HG03103 (cell line): ENCODE measurements at regions not wholly inside any gene's neighbourhood (a gene's known extent, or its start where the extent isn't known, plus 50 kb on each side); places are given as distances from the start of the nearest gene placed in this dataset.

ENCODE experiments used
- ATAC-seq: cut with Tn5 transposase; IDR thresholded peaks from one replicate; pipeline ENCODE4 v1.9.1; 2021; ENCODE audit warnings: low read depth; ENCODE audit not compliant: unreplicated experiment

DNA sequence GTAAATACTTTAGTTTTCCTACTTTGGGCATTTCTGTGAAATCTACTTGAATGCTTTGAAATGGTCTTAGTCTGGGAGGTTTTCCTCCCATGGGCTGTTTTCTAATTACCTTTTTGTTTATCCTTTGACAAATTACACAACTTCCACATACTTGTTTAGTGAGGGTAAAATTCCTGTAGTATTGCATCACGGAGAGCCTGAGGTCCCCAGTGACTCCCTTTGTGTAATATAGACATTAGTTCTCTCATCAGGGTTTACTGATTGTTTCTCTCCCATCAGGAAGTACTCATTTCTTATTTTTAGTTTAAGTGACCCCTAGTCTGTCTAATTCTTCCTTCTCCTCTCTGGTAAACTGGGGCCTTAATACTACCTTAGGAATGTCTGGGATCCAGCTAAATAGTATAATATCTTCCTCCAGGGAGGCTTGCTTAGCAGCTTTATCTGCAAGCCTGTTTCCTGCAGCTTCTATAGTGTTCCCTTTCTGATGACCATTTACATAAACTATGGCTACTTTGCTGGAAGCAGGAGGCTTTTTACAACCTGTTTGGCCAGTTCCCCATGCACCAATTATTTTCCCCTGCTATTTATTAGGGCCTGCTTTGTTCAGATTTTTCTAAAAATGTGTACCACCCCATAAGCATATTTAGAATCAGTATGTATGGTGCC is 87.2 kb upstream of the XCR1 start:
- ATAC-seq = no peak

DNA sequence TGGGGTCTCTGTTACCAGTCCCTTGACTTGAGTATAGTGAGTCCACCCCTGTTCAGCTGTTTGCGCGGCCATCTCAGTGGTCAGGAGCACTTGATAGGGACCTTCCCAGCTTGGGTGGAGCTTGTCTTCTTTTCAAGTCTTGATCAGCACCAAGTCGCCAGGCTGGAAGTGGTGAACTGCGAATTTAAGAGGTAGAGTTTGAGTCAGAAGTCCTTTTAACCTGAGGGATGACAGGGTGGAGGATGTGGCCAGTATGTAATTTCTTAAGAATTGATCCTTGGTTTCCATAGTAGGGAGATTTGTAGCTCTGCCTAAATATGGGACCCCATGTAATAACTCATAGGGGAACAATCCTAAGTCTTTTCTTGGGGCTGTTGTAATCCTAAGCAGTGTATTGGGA is 86.3 kb upstream of the XCR1 start:
- ATAC-seq = no peak

DNA sequence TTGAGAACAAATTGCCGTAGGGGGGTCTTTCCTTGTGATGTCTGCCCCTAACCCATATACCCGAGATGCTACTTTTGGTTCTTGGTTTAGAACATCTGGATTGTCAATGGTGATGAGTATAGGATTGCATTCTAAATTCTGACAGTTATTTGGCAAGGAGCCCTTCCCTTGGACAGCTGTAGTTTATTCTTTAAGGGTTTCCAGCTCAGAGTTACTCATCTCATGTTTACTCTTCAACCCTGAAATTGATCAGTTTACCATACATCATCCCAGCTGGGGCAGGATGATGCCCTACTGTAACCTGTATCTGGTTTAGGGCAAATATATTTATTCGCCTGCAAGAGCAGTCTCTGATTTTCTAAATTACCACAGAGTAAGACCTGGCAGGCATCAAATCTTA is 85.7 kb upstream of the XCR1 start:
- ATAC-seq = no peak

DNA sequence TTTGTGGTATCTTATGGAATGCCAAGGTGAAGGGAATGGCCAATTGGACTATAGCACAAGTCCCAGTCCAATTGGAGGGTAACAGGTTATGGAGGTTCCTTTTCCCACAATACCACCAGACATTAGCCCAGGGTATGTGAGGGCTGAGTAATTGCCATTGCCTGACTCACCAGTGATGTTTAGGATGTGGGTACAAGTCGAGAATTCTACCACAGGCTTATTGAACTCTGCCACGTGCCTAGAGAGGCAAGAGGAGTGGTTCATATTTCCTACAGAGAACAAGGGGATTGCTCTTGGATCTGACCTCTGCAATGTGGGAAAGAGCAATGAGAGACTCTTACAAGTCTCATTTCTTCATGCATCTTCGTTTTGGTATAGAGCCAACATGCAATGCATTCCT is 85.0 kb upstream of the XCR1 start:
- ATAC-seq = no peak

DNA sequence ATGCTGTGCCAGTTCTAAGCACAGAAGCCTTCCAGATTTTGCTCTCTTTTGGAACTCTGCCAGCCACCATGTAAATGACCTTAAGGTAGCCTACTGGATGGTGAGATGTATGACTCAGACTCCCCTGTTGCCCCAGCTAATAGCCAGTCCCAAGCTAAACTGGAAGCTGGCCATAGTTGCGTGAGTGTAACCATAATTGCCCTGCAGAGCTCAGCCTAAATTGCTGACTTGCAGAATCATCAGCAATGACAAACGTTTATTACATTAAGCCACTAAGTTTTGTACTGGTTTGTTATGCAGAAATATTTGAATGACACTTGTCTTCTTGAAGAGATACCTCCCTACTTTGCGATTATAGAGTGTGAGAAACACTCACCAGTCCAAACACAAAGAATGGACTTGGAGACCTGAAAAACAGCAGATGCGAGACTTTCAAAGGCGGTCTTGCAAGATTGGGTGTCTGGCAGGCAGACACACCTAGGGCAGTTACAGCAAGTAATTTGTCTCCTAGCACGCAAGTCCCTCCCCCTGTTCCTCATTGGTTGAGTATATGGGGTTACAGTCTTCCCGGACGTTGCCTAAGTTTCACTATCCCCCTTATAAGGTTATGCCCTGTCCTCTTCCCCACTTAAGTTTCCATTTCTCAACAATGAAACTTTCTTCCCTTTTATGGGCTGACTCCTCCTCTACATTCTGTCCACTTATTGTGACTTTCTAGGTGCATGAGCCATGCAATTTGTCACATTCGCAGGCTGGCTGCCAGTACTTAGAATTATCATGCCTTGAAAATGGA is 83.6 kb upstream of the XCR1 start:
- ATAC-seq = no peak

DNA sequence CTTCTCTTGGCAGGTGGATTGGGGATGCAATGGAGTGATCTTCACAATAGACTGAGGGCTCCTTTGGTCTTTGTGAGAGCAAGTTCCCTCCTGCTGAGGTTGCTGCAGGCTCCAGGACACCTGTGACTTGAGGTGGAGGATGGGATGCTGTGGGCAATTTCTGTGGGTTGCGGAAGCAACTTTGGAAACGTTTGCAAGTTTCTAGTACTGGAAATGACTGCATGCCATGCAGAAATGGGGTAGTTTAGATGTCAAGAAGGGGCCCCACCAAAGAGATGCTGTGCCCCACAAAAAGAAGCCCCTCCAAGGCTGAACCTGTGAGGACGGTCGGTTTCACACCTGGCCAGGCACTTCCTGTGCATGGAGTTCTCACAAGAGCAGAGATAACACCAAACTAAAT is 80.4 kb upstream of the XCR1 start:
- no peak for ATAC-seq

DNA sequence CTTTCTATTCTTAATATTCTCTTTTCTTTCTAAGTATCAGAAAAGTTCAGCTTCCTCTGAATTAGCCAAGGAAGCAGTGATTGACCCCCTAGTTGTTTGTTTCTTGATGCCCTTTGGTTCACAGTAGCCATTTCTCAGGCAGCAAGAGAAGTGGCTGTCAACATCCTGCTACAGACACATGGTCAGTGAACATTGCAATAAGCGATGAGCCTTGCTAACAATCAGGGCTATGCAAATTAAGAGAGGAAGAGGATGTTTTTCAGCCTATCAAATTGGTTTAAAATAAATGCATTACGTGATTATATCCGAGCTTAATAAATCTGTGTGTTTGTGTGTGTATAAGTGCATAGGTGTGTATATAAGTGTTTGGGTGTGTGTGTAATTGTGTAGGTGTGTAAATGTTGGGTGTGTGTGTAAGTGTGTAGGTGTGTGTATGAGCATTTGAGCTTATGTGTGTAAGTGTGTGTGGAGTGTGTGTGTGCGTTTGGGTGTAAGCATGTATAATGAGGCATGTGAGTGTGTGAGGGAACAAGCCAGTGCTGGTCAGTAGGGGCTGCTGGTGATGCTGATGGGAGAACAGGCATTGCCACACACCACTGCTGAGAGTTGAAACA is 78.1 kb upstream of the XCR1 start:
- ATAC-seq = no peak

DNA sequence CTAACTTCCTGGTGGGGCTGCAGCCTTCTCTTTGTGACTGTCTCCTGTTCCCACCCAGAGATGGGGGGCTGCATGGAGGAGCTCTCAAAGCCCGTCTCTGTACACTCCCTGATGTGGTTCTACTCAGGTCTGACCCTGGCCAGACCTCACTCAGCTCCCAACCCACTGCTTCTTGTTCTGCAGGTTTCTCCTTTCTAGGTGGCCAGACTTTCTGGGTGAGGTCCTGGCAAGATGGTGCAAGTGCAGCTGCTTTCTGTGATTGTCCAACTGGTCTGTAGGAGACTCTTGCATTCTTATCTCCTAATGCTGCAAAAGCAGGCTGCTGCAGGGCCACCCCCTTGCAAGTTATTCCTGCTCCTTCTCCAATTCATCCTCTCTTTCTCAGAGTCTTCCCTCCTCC is 77.4 kb upstream of the XCR1 start:
- no peak for ATAC-seq

DNA sequence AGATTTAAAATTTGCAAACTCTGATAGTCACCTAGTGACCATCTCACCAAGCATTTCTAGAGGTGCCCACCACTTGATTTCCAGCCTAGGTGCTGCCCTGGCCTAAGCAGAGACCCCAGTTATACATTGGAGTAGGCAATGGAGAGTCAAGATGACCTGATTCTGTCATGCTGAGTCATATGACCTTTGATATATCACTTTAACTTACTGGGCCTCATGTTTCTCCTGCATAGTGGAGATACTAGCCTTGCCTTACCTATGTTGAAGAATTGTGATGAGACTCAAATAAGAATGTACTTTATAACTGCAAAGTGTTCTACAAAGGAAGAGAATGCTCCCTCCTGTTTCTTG is 75.5 kb upstream of the XCR1 start:
- no peak for ATAC-seq

DNA sequence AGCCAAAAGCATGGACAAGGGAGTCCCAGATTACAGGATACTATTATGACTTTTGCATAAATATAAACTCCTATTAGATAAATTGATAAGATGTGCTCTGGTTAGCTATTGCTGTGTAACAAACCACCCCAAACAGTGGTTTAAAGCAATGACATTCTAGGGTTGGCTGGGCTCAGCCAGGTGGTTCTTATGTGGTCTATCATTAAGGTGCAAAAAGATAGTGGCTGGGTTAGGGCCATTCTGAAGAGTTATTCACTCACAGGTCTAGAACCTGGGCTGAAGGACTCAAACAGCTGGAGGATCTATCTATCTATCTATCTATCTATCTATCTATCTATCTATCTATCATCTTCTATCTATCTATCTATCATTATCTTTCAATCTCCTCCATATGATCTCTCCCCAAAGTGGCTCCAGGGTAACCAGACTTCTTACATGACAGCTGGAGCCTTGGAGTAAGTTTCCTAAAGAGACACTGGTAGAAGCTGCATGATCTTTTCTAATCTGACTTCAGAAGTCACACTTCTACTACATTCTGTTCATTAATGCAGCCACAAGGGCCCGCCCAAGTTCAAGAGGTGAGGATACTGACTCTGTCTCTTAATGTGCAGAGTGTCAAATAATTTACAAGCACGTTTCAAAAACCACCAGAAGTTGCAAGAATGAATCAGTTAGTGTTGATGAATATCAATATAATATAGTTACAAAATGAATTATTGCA is 74.9 kb upstream of the XCR1 start:
- ATAC-seq = no peak

DNA sequence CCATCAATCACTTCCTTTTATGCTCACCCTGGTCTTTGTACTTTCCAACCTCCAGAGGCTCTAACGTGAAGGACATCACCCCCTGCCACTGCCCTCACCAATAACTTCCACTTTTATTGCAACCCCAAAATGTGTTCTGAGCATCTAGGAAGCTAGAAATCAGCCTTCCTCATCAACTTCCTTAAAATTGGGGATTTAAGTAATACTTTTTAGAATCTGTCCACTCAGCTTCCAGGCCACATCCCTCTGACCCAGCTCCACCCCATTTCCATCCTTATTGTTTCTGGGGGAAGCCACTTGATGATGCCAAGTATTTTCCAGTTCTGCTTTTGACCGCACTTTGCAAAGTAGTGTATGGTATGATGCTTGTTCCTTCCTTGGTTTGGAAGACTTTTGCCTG is 73.5 kb upstream of the XCR1 start:
- ATAC-seq = no peak

DNA sequence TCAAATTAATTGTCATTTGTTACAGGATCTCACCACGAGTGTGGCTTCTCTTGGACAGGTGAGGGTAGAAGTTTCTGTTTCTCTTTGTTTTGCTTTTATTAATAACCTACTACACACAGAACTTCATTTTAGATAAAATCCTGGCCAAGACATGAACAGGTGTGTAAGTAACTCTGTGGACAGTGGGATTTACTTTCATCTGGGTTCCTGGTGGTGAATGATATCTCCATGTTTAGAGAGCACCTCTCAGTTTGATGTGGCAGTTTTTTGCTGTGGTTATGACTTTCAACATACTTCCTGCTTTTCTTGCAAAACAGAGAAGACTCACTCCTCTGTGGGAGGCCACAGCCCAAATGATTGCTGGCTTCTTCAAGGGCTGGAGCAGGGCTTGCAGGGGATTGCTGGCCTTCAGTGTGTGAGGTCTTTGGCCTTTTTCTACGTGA is 71.1 kb upstream of the XCR1 start:
- ATAC-seq = peak; percentile 49

DNA sequence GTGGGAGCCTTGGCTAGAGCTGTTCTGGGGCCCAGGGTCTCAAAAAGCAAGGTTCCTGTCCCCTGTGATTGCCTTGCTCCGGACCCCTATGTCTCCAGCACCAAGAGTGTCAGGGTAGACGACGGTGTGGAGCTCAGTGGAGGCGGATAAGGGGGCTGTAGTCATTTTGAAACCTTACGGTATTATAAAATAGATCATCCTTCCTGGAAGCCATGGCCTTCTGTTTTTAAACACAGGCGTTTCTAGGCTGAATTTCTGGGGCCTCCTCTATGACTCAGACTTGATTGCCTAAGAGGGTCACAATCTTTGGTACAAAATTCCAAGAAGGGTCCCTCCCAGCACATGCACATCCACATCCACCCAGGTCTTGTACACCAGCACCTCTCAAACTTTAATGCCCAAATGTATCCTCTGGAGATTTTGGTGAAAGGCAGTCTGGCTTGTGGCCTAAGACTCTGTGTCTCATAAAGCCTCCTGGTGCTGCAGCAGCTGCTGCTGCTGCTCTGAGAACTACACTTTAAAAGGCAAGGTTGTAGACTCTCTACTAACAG is 70.5 kb upstream of the XCR1 start:
- peak; percentile 15 for ATAC-seq

DNA sequence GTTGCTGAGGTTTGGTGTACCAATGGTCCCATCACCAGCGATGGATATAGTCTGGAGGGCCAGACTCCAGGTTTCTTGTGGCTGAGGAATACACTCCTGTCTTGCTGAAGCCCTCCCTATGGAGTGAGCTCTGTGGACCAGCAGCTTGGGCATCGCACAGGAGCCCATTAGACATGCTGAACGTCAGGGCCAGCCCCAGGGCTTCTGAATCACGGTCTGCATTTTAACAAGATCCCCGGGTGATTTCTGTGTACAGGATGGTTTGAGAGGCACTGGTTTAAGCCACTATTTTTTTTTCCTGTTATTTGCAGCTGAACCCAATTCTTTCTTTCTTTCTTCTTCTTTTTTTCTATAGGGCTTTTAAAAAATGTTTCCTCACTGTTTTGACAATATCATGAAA is 69.5 kb upstream of the XCR1 start:
- ATAC-seq = no peak

DNA sequence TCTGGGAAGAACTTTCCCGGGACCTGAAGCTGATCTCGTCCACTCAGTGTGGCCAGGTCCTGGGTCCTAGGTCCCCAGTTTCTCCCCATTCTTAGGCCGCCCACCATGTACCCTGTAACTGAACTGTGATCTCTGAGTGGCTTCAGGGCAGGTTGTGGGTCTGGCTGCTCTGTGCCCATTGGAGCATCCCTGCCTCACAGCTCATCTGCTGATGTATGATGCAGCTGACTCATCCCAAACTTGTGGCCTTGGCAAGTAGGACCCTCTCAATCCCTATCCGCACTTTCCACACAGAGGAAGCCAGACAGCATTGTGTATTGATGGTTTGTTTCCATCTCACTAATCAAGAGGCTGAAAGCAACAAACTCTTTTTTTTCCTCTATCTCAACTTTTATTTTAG is 69.1 kb upstream of the XCR1 start:
- ATAC-seq = no peak

DNA sequence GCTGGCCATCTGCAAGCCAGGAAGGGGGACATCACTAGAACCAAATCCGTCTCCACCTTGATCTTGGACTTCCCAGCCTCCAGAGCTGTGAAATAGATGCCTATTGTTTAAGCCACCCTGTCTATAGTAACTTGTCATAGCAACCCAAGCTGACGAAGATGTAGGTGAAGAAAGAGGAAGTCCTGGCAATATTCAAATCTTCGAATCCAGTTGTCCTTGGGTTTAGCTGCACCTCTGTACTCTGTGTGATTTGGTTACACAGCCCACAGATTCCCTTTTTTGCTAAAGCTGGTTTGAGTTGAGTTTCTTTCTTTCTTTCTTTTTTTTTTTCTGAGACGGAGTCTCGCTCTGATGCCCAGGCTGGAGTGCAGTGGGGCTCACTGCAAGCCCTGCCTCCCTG is 68.0 kb upstream of the XCR1 start:
- ATAC-seq = peak; percentile 47

DNA sequence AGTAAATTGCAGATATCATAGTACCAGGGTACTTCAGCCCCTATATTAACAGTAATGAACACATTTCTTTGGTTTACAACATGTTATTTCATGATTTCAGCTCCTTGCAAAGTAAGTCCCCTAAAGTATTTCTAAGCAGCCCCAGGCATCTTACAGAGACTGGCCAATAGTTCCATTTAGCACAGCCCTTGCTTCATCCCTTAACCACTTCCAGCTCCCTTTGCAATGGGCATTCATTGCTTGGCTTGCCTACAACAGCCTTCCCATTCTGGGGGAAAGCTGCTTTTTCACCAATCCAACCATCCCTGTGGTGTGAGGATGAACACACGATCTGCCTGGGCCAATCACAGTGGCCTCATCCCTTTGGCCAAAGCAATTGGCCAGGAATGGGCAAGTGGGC is 67.2 kb upstream of the XCR1 start:
- ATAC-seq = no peak

DNA sequence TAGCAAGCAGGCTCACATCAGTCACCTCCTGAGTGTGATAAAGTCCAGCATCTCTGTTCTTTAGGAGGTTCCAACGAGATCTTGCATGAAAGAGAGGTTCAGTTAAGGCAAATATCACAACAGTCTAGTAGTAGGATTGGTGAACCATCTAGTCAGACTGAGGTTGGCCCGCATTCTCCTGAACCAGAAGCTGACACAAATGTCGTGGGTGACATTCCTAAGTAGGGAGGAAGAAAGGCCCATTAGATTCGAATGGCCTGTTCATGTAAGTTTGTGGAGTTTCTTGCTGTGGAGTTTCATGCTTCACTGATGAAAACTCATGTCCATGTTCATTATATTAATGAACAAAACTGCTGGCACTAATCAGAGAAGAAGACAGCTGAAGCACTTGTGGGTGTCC is 66.7 kb upstream of the XCR1 start:
- ATAC-seq = no peak

DNA sequence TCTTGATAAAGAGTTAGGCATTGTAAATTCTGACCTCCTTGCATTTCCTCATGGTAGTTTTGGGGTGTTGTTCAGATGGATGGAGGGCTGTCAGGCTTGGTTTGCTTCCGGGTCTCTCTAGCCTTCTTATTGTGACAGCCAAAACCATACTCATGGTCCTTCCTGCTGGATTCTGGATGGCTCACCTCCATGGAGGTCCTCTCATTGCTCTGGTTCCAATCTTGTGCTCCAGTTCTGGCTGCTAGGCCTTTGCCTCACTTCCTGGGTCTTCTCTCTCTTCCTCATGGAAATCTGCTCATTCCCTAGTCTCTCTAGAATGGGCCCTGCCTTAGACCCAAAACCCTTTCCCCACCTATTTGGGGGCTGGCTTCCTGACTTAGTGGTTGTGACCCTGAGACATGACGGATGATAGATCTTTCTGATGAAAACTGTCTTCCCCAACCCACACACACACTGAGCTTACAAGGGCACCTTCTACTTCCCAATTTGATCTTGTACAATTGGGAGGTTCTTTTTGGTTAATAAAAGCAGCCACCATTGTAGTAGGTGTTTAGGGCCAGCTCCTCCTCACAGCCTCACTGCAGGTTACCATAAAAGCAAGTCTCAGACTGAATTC is 66.2 kb upstream of the XCR1 start:
- no peak for ATAC-seq

DNA sequence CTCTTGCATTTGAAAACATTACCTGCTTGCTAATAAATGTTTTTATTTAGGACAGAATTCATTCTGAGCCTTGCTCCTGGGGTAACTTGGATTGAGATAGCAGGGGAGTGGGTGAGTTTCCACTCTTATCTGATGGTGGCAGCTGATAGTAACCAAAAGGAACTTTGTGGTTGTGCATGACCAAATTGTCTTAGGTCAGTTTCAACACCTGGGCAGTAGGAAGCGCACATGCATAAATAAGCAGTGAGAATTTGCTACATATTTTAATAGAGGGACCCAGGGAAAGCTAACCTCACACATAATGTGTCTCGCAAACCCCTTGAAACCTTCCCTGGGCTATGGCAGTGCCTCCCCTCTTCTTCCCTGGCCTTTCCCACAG is 65.4 kb upstream of the XCR1 start:
- no peak for ATAC-seq
